ENCODE measurements at regions not wholly inside any gene's neighbourhood (a gene's known extent, or its start where the extent isn't known, plus 50 kb on each side); places are given as distances from the start of the nearest gene placed in this dataset.

GRCh38 chr14:87799400-87799799 is 193.6 kb downstream of the GALC start:
- peaks cover 15% of the 10 kb centered on the region for H3K27me3 Mint-ChIP-seq (ENCODE audit: low read depth, poor library complexity)
- H3K4me1 Mint-ChIP-seq: peaks cover 17% of the 10 kb centered on the region
- DNase-seq: no peak
- H3K27ac Mint-ChIP-seq: no peak overlapping the region
- TF ChIP-seq CTCF (IDR thresholded peaks at IDR 0.05): no peak
- H3K4me3 Mint-ChIP-seq: no peak overlapping the region
- peaks cover 11% of the 10 kb centered on the region for H3K9me3 Mint-ChIP-seq
- no peaks in the 10 kb centered on the region for H3K36me3 Mint-ChIP-seq (ENCODE audit: low read depth)

- no peaks in the 10 kb centered on the region for H3K9me3 Mint-ChIP-seq
- no peak overlapping the region for H3K4me3 Mint-ChIP-seq
- TF ChIP-seq CTCF (IDR thresholded peaks at IDR 0.05): no peak
- no peak overlapping the region for H3K27ac Mint-ChIP-seq
- peaks cover 17% of the 10 kb centered on the region for H3K4me1 Mint-ChIP-seq
- no peak for DNase-seq
- peaks cover 25% of the 10 kb centered on the region for H3K27me3 Mint-ChIP-seq (ENCODE audit: low read depth, poor library complexity)
- H3K36me3 Mint-ChIP-seq (ENCODE audit: low read depth): no peaks in the 10 kb centered on the region
Measured at GRCh38 chr14:87797001-87797400, 196.0 kb downstream of the GALC start.

GRCh38 chr14:87794561-87794960 is 198.4 kb downstream of the GALC start:
- H3K27me3 Mint-ChIP-seq (ENCODE audit: low read depth, poor library complexity): peaks cover 20% of the 10 kb centered on the region
- DNase-seq: no peak
- TF ChIP-seq CTCF (IDR thresholded peaks at IDR 0.05): no peak
- H3K9me3 Mint-ChIP-seq: no peaks in the 10 kb centered on the region
- H3K4me1 Mint-ChIP-seq: peaks cover 13% of the 10 kb centered on the region
- no peak overlapping the region for H3K27ac Mint-ChIP-seq
- no peaks in the 10 kb centered on the region for H3K36me3 Mint-ChIP-seq (ENCODE audit: low read depth)
- no peak overlapping the region for H3K4me3 Mint-ChIP-seq

- Mint-ChIP-seq H3K4me3 (no peak overlapping the region), H3K9me3 (peaks cover 13% of the 10 kb centered on the region), H3K27ac (no peak overlapping the region), H3K36me3 (ENCODE audit: low read depth) (no peaks in the 10 kb centered on the region), H3K27me3 (ENCODE audit: low read depth, poor library complexity) (peaks cover 8% of the 10 kb centered on the region), H3K4me1 (peaks cover 10% of the 10 kb centered on the region)
- TF ChIP-seq CTCF (IDR thresholded peaks at IDR 0.05): no peak
- DNase-seq: no peak
Measured at GRCh38 chr14:87785897-87786296, 207.1 kb downstream of the GALC start.

GRCh38 chr14:87784386-87784785 is 208.6 kb downstream of the GALC start:
- peaks cover 27% of the 10 kb centered on the region for H3K9me3 Mint-ChIP-seq
- peaks cover 9% of the 10 kb centered on the region for H3K4me1 Mint-ChIP-seq
- TF ChIP-seq CTCF (IDR thresholded peaks at IDR 0.05): no peak
- no peak overlapping the region for H3K27ac Mint-ChIP-seq
- no peak for DNase-seq
- H3K4me3 Mint-ChIP-seq: no peak overlapping the region
- no peaks in the 10 kb centered on the region for H3K36me3 Mint-ChIP-seq (ENCODE audit: low read depth)
- H3K27me3 Mint-ChIP-seq (ENCODE audit: low read depth, poor library complexity): peaks cover 7% of the 10 kb centered on the region

GRCh38 chr14:87783071-87783470 is 209.9 kb downstream of the GALC start:
- no peaks in the 10 kb centered on the region for H3K36me3 Mint-ChIP-seq (ENCODE audit: low read depth)
- no peak for DNase-seq
- H3K4me3 Mint-ChIP-seq: no peak overlapping the region
- no peak overlapping the region for H3K27ac Mint-ChIP-seq
- H3K9me3 Mint-ChIP-seq: peaks cover 38% of the 10 kb centered on the region
- H3K27me3 Mint-ChIP-seq (ENCODE audit: low read depth, poor library complexity): peaks cover 7% of the 10 kb centered on the region
- no peaks in the 10 kb centered on the region for H3K4me1 Mint-ChIP-seq
- no peak for TF ChIP-seq CTCF (IDR thresholded peaks at IDR 0.05)

Measured in nephron progenitor cell (in vitro differentiated cells).